HL-60 (cell line): ENCODE measurements at regions not wholly inside any gene's neighbourhood (a gene's known extent, or its start where the extent isn't known, plus 50 kb on each side); places are given as distances from the start of the nearest gene placed in this dataset.

Experiments
- GABPA ChIP-seq: IDR thresholded peaks from 2 replicates; pipeline ENCODE4 v1.6.1; 2012; ENCODE audit warnings: low read depth
- POLR2AphosphoS5 ChIP-seq: IDR thresholded peaks from 2 replicates; pipeline ENCODE4 v1.6.1; 2012; ENCODE audit warnings: low read depth
- TF ChIP-seq, protein P1 (sequence below): IDR thresholded peaks from one replicate; pipeline ENCODE4 v1.5.1; 2011; ENCODE audit warnings: low read length, control low read depth, inconsistent platforms; ENCODE audit not compliant: insufficient read depth
- TF ChIP-seq, protein P2 (sequence below): IDR thresholded peaks from 2 replicates; pipeline ENCODE4 v1.6.1; 2012; ENCODE audit warnings: low read depth; ENCODE audit not compliant: insufficient replicate concordance

DNA sequence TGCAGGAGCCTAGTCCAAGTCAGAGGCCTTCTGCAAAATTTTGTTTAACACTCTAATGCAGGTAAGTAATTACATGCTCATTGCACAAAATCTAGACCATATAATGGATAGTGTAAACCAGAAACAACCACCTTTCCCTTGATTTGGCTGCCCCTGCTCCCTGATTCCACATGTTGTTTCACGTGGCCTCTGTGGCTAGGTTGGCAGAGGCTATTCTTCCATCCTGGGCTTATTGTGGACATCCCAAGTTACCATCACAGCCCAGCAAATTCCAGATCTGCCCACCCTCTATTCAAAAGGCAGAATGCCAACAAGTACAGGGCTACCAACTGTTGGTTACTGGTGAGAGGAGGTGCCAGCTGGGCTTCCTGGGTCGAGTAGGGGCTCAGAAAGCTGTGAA lies 794.5 kb upstream of the GRM7 start:
- TF ChIP-seq, protein P1, sequence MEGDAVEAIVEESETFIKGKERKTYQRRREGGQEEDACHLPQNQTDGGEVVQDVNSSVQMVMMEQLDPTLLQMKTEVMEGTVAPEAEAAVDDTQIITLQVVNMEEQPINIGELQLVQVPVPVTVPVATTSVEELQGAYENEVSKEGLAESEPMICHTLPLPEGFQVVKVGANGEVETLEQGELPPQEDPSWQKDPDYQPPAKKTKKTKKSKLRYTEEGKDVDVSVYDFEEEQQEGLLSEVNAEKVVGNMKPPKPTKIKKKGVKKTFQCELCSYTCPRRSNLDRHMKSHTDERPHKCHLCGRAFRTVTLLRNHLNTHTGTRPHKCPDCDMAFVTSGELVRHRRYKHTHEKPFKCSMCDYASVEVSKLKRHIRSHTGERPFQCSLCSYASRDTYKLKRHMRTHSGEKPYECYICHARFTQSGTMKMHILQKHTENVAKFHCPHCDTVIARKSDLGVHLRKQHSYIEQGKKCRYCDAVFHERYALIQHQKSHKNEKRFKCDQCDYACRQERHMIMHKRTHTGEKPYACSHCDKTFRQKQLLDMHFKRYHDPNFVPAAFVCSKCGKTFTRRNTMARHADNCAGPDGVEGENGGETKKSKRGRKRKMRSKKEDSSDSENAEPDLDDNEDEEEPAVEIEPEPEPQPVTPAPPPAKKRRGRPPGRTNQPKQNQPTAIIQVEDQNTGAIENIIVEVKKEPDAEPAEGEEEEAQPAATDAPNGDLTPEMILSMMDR: no peak
- TF ChIP-seq POLR2AphosphoS5: no peak
- TF ChIP-seq, protein P2, sequence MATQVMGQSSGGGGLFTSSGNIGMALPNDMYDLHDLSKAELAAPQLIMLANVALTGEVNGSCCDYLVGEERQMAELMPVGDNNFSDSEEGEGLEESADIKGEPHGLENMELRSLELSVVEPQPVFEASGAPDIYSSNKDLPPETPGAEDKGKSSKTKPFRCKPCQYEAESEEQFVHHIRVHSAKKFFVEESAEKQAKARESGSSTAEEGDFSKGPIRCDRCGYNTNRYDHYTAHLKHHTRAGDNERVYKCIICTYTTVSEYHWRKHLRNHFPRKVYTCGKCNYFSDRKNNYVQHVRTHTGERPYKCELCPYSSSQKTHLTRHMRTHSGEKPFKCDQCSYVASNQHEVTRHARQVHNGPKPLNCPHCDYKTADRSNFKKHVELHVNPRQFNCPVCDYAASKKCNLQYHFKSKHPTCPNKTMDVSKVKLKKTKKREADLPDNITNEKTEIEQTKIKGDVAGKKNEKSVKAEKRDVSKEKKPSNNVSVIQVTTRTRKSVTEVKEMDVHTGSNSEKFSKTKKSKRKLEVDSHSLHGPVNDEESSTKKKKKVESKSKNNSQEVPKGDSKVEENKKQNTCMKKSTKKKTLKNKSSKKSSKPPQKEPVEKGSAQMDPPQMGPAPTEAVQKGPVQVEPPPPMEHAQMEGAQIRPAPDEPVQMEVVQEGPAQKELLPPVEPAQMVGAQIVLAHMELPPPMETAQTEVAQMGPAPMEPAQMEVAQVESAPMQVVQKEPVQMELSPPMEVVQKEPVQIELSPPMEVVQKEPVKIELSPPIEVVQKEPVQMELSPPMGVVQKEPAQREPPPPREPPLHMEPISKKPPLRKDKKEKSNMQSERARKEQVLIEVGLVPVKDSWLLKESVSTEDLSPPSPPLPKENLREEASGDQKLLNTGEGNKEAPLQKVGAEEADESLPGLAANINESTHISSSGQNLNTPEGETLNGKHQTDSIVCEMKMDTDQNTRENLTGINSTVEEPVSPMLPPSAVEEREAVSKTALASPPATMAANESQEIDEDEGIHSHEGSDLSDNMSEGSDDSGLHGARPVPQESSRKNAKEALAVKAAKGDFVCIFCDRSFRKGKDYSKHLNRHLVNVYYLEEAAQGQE: no peak
- TF ChIP-seq GABPA: no peak
